Uterus (tissue), 3 donors: ENCODE measurements at regions not wholly inside any gene's neighbourhood (a gene's known extent, or its start where the extent isn't known, plus 50 kb on each side); places are given as distances from the start of the nearest gene placed in this dataset.

ENCODE experiments used
- DNase-seq, 2 donors: peaks; one replicate each; pipeline ENCODE4 v3.0.0-alpha.2; 2019 to 2020
- H3K27ac ChIP-seq, 2 donors: fragments of 200-600 bp; sonication (generic); 1 replicate in 1 of 2; 2 replicates in 1 of 2; pipeline ENCODE4 v1.5.1; 2016 to 2018
- H3K27me3 ChIP-seq, 2 donors: fragments of 200-600 bp; sonication (generic); one replicate each; pipeline ENCODE4 v1.5.1; 2018 to 2019; ENCODE audit warnings: control low read depth in 1 of 2
- H3K36me3 ChIP-seq, 2 donors: fragments of 200-600 bp; sonication (generic); one replicate each; pipeline ENCODE4 v1.5.1; 2019; ENCODE audit warnings: control low read depth in 1 of 2
- H3K4me1 ChIP-seq, 2 donors: fragments of 200-600 bp; sonication (generic); one replicate each; pipeline ENCODE4 v1.5.1; 2018 to 2019; ENCODE audit warnings: control low read depth in 1 of 2
- H3K4me3 ChIP-seq, 2 donors: fragments of 200-600 bp; sonication (generic); 1 replicate in 1 of 2; 2 replicates in 1 of 2; pipeline ENCODE4 v1.5.1; 2018 to 2019; ENCODE audit warnings: mild to moderate bottlenecking in 1 of 2
- H3K9me3 ChIP-seq, 2 donors: fragments of 200-600 bp; sonication (generic); one replicate each; pipeline ENCODE4 v1.5.1; 2019; ENCODE audit warnings: control low read depth in 1 of 2
- CTCF ChIP-seq, 4 experiments: fragments of 200-600 bp in 2 of 4; fragments of 450-650 bp in 2 of 4; sonication (generic) in 2 of 4; IDR thresholded peaks; one replicate each; pipeline ENCODE4 v1.5.1; 2016 to 2019; ENCODE audit warnings: antibody characterized with exemption in 4 of 4, mild to moderate bottlenecking in 2 of 4, moderate library complexity in 1 of 4
- POLR2A ChIP-seq, 2 donors: fragments of 450-650 bp; IDR thresholded peaks; one replicate each; pipeline ENCODE4 v1.6.1; 2016; ENCODE audit warnings: antibody characterized with exemption in 2 of 2, mild to moderate bottlenecking in 1 of 2, moderate library complexity in 1 of 2
- intact Hi-C: fragments of 100-400 bp; cut with DNase I; formaldehyde crosslinking; loops from one replicate; pipeline ENCODE4 v1.15.1; 2023; ENCODE audit warnings: low total_unique reads
- donor health status: DM: yes; HTN: yes; CAD: no.

- Histone ChIP-seq H3K4me3 (no peak overlapping the region), H3K4me1 (no peaks in the 10 kb centered on the region), H3K27me3 (no peaks in the 10 kb centered on the region), H3K27ac (no peak overlapping the region), H3K9me3 (peaks cover 0 to 3% of the 10 kb centered on the region in 2 donors), H3K36me3 (no peaks in the 10 kb centered on the region)
- no peak for DNase-seq
- TF ChIP-seq POLR2A (IDR thresholded peaks at IDR 0.05) (no peak), CTCF (IDR thresholded peaks at IDR 0.05) (no peak)
- intact Hi-C loops, result no loop called here
Observed at GRCh38 chr2:194205568-194206227, 1451.3 kb upstream of the SLC39A10 start.

GRCh38 chr2:194203898-194204297 lies 1453.1 kb upstream of the SLC39A10 start:
- H3K36me3 ChIP-seq, result no peaks in the 10 kb centered on the region
- intact Hi-C loops, result no loop called here
- no peak overlapping the region for H3K27ac ChIP-seq
- H3K4me3 ChIP-seq, result no peak overlapping the region
- no peaks in the 10 kb centered on the region for H3K4me1 ChIP-seq
- H3K27me3 ChIP-seq, result no peaks in the 10 kb centered on the region
- H3K9me3 ChIP-seq, result peaks cover 0 to 3% of the 10 kb centered on the region in 2 donors
- TF ChIP-seq CTCF (IDR thresholded peaks at IDR 0.05), result no peak
- no peak for TF ChIP-seq POLR2A (IDR thresholded peaks at IDR 0.05)
- DNase-seq, result no peak

- no peaks in the 10 kb centered on the region for H3K27me3 ChIP-seq
- H3K9me3 ChIP-seq, result no peaks in the 10 kb centered on the region
- H3K36me3 ChIP-seq, result no peaks in the 10 kb centered on the region
- H3K4me3 ChIP-seq, result no peak overlapping the region
- TF ChIP-seq POLR2A (IDR thresholded peaks at IDR 0.05), result no peak
- no peak for TF ChIP-seq CTCF (IDR thresholded peaks at IDR 0.05)
- no peak overlapping the region for H3K27ac ChIP-seq
- intact Hi-C loops, result no loop called here
- no peak for DNase-seq
- no peaks in the 10 kb centered on the region for H3K4me1 ChIP-seq
Observed at GRCh38 chr2:194182888-194183287, 1474.1 kb upstream of the SLC39A10 start.

GRCh38 chr2:194176134-194176533 lies 1480.9 kb upstream of the SLC39A10 start:
- Histone ChIP-seq H3K4me3 (no peak overlapping the region), H3K27ac (no peak overlapping the region), H3K4me1 (no peaks in the 10 kb centered on the region), H3K27me3 (no peaks in the 10 kb centered on the region), H3K36me3 (no peaks in the 10 kb centered on the region), H3K9me3 (no peaks in the 10 kb centered on the region)
- no peak for DNase-seq
- intact Hi-C loops, result no loop called here
- TF ChIP-seq CTCF (IDR thresholded peaks at IDR 0.05), result no peak
- TF ChIP-seq POLR2A (IDR thresholded peaks at IDR 0.05), result no peak

- Histone ChIP-seq H3K4me3 (no peak overlapping the region), H3K9me3 (no peaks in the 10 kb centered on the region), H3K4me1 (no peaks in the 10 kb centered on the region), H3K27me3 (no peaks in the 10 kb centered on the region), H3K27ac (no peak overlapping the region), H3K36me3 (no peaks in the 10 kb centered on the region)
- intact Hi-C loops, result no loop called here
- DNase-seq, result no peak
- no peak for TF ChIP-seq CTCF (IDR thresholded peaks at IDR 0.05)
- TF ChIP-seq POLR2A (IDR thresholded peaks at IDR 0.05), result no peak
Observed at GRCh38 chr2:194166818-194167217, 1490.2 kb upstream of the SLC39A10 start.
